ENCODE measurements at regions not wholly inside any gene's neighbourhood (a gene's known extent, or its start where the extent isn't known, plus 50 kb on each side); places are given as distances from the start of the nearest gene placed in this dataset.

GRCh38 chr3:31378231-31378630, 154.5 kb upstream of the STT3B start:
- WGBS, 2 donors (ENCODE audit: low coverage in 1 of 2): 89% methylated on average over 1 of the region's 1 CpG; no CpG with 5 or more reads in 1 of the 2 donors
- Histone ChIP-seq H3K36me3 (no peaks in the 10 kb centered on the region), H3K9me3 (no peaks in the 10 kb centered on the region), H3K27ac (no peak overlapping the region), H3K27me3 (no peaks in the 10 kb centered on the region), H3K4me3 (no peak overlapping the region), H3K4me1 (no peaks in the 10 kb centered on the region)
- no peak for TF ChIP-seq EP300 (IDR thresholded peaks at IDR 0.05)
- TF ChIP-seq CTCF (IDR thresholded peaks at IDR 0.05): no peak
- TF ChIP-seq POLR2A (IDR thresholded peaks at IDR 0.05): no peak
- no peak for TF ChIP-seq POLR2AphosphoS5 (IDR thresholded peaks at IDR 0.05)
- no peak for ATAC-seq

DNA sequence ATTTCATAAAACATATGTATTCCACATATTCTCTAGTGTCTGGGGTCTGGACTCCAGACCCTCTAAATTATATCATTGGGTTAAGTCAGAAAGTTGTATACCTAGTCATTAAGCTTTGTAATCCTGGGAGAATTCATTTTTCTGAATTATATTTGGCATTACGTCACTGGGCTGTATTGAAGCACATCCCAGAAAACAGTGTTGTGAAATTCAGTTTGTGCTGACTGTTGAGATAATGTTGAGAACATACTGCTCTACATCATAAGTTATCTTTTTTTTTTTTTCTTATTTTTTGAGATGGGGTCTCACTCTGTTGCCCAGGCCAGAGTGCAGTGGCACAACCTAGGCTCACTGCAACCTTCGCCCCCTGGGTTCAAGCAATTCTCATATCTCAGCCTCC, 153.1 kb upstream of the STT3B start:
- Histone ChIP-seq H3K36me3 (no peaks in the 10 kb centered on the region), H3K4me3 (no peak overlapping the region), H3K27ac (no peak overlapping the region), H3K4me1 (no peaks in the 10 kb centered on the region), H3K27me3 (no peaks in the 10 kb centered on the region), H3K9me3 (no peaks in the 10 kb centered on the region)
- 86 to 93% methylated on average over 1 to 2 of the region's 2 CpGs for WGBS, 2 donors (ENCODE audit: low coverage in 1 of 2)
- TF ChIP-seq EP300 (IDR thresholded peaks at IDR 0.05): no peak
- no peak for ATAC-seq

DNA sequence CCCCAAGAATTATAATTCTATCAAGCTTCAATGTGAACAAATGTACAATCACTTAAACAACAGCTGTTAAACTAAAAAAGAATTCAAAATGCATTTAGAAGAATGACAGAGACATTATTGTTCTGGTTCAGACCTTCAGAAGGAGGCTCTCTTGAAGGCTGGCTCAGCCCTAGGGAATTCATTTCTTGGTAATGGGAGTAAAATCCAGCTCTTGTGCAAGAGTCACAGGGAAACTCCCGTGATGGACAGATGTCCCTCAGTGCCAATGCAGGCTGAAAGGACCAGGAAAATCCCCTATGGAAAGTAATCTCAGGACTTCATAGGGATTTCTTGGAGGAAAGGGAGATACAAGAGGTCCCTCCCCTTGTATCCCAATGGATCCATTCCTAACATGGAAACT, 149.9 kb upstream of the STT3B start:
- H3K36me3 ChIP-seq: no peaks in the 10 kb centered on the region
- no peak overlapping the region for H3K27ac ChIP-seq
- no peaks in the 10 kb centered on the region for H3K9me3 ChIP-seq
- H3K4me3 ChIP-seq: no peak overlapping the region
- H3K27me3 ChIP-seq: no peaks in the 10 kb centered on the region
- no peaks in the 10 kb centered on the region for H3K4me1 ChIP-seq
- no peak for TF ChIP-seq EP300 (IDR thresholded peaks at IDR 0.05)
- TF ChIP-seq POLR2A (IDR thresholded peaks at IDR 0.05): no peak
- no peak for TF ChIP-seq POLR2AphosphoS5 (IDR thresholded peaks at IDR 0.05)
- TF ChIP-seq CTCF (IDR thresholded peaks at IDR 0.05): no peak
- WGBS, 2 donors (ENCODE audit: low coverage in 1 of 2): 93% methylated on average over 1 of the region's 1 CpG; no CpG with 5 or more reads in 1 of the 2 donors
- no peak for ATAC-seq

DNA sequence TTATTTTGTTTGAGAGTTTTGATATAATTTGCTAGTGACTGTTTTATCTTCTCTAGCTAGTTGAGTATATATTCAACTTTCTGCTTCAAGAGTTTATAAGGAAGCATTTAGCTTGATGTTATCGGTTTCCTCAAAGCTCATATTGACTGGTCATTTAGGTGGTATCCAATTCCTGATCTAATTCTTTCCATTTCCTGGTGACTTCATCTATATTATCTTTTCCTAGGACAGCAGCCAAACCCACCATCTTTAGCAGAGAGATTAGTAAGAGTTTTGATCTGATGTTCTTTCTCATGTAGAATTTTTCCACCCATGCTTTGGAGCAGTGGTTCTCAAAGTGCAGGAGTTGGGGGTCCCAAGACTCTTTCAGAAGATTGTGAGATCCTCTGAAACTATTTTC, 148.6 kb upstream of the STT3B start:
- no peak overlapping the region for H3K27ac ChIP-seq
- no peaks in the 10 kb centered on the region for H3K27me3 ChIP-seq
- no peak overlapping the region for H3K4me3 ChIP-seq
- H3K4me1 ChIP-seq: no peaks in the 10 kb centered on the region
- TF ChIP-seq POLR2A (IDR thresholded peaks at IDR 0.05) (no peak), POLR2AphosphoS5 (IDR thresholded peaks at IDR 0.05) (no peak), CTCF (IDR thresholded peaks at IDR 0.05) (no peak), EP300 (IDR thresholded peaks at IDR 0.05) (no peak)
- WGBS, 2 donors (ENCODE audit: low coverage in 1 of 2): 82 to 100% methylated on average over 1 of the region's 1 CpG
- H3K9me3 ChIP-seq: no peaks in the 10 kb centered on the region
- ATAC-seq: no peak
- H3K36me3 ChIP-seq: no peaks in the 10 kb centered on the region

DNA sequence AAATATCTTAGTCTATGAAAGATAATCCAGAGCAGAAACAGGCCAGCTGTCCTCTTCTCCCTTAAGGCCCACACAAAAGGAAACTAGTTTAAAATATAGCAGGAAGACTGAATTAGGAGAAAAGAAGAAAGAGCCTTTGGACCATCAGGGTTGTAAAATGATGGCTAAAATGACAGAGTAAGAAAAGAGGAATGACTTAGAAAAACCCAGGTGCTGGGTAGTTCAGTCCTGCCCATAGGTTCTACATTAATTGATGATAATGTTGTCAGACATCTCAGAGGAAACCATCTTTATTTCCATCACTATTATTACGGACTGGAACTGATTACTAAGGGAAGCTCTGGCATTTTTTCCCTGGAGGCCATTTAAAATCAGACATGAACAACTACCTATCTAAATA, 142.8 kb upstream of the STT3B start:
- 54 to 60% methylated on average over 1 of the region's 1 CpG for WGBS, 2 donors (ENCODE audit: low coverage in 1 of 2)
- Histone ChIP-seq H3K4me3 (no peak overlapping the region), H3K4me1 (no peaks in the 10 kb centered on the region)

More for the DNA sequence above, 142.8 kb upstream of the STT3B start:
- no peaks in the 10 kb centered on the region for H3K36me3 ChIP-seq
- H3K27ac ChIP-seq: no peak overlapping the region
- no peak for ATAC-seq
- H3K9me3 ChIP-seq: no peaks in the 10 kb centered on the region
- TF ChIP-seq CTCF (IDR thresholded peaks at IDR 0.05) (no peak), EP300 (IDR thresholded peaks at IDR 0.05) (no peak)
- no peaks in the 10 kb centered on the region for H3K27me3 ChIP-seq
